Epithelial cell of esophagus (primary cell): ENCODE measurements at regions not wholly inside any gene's neighbourhood (a gene's known extent, or its start where the extent isn't known, plus 50 kb on each side); places are given as distances from the start of the nearest gene placed in this dataset.
A peak's percentile ranks its signal among the peaks of the same experiment; 100 is the strongest.
"Not testable (repeated sequence)": the region's sequence is repeated elsewhere in the genome, so short reads cannot be mapped to it uniquely, and the experiment has no call there.

Experiments used
- DNase-seq: peaks from one replicate; pipeline ENCODE4 v3.0.0; 2010; ENCODE audit warnings: low read depth
- H3K4me3 ChIP-seq: 2 replicates; pipeline ENCODE4 v1.5.1; 2011; ENCODE audit warnings: mild to moderate bottlenecking, low read length, control low read depth
- TF ChIP-seq, protein P1 (sequence below): IDR thresholded peaks from 2 replicates; pipeline ENCODE4 v1.5.1; 2011; ENCODE audit warnings: low read depth, mild to moderate bottlenecking, low read length, control low read depth, inconsistent platforms; ENCODE audit not compliant: insufficient read depth; ENCODE audit errors: missing control alignments

DNA sequence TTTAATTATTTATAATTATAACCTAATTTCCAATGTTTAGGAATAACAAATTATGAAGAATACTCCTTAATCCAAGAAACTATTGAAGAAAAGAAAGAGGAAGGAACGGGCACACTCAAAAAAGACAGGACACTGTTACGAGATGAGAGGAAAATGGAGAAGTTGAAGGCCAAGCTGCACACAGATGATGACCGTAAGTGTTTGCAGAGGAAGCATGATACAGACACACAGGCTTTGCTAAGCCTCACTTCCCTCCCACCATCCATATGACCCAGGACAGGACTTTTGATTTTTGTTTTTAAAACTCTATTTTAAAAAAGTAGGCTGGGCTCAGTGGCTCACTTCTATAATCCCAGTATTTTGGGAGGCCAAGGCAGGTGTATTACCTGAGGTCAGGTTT lies 389.4 kb upstream of the TPM1 start:
- TF ChIP-seq, protein P1, sequence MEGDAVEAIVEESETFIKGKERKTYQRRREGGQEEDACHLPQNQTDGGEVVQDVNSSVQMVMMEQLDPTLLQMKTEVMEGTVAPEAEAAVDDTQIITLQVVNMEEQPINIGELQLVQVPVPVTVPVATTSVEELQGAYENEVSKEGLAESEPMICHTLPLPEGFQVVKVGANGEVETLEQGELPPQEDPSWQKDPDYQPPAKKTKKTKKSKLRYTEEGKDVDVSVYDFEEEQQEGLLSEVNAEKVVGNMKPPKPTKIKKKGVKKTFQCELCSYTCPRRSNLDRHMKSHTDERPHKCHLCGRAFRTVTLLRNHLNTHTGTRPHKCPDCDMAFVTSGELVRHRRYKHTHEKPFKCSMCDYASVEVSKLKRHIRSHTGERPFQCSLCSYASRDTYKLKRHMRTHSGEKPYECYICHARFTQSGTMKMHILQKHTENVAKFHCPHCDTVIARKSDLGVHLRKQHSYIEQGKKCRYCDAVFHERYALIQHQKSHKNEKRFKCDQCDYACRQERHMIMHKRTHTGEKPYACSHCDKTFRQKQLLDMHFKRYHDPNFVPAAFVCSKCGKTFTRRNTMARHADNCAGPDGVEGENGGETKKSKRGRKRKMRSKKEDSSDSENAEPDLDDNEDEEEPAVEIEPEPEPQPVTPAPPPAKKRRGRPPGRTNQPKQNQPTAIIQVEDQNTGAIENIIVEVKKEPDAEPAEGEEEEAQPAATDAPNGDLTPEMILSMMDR = no peak

DNA sequence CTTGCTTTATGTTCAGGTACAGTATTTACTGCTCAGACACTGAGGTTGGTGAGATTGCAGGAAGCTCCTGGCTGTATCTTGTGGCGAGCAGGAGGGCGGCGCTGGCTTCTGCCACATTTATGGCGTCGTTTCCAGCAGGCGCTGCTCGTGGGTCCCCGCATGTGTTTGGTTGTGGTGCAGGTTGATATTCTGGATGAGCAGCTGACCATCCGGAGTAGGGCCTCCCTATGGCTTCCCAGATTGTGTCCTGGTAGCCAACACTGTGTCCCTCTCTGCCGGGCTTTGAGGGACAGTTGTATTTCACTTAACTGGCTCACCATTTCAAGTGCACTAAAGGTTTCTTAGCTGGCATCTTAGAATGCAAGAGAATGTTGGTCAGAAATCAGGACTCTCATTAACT lies 386.5 kb upstream of the TPM1 start:
- DNase-seq = no peak
- H3K4me3 ChIP-seq = no peak overlapping the region
- TF ChIP-seq, protein P1 = no peak

More for the DNA sequence above, 389.4 kb upstream of the TPM1 start:
- no peak overlapping the region for H3K4me3 ChIP-seq
- DNase-seq = no peak

DNA sequence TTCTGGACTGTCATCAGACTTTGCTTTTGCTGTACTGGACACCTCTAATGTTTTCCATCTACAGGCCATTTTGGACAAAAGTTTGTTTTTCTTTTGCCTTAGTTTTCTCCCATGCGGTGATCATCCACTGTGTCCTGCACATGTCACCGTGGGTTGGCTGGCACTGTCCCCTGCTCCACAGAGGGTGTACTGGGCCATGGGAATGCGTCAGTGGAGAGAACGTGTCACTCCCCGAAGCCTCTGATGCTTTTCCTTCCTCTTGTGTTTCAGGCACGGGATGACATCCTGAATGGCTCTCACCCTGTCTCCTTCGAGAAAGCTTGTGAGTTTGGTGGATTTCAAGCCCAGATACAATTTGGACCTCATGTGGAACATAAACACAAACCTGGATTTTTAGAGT lies 385.0 kb upstream of the TPM1 start:
- H3K4me3 ChIP-seq, DNase-seq: not testable (repeated sequence)

DNA sequence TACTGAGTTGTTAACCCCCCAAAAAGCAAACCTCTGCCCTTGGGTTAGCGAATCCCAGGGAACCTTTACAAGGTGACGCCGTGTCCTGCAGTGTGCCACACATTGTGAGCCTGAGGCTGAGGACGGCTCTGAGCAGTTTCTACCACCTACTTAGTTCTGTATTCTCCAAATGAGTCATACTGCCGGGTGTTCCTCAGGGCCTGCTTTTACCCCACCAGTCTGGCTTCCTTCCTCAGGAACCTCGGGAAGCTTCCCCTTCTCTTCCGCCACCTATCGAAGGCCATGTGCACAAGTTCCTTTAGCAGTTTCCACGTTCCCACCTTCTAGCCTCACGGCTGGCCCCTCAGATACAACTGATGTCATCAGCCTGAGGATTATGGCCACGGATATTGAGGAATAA lies 384.0 kb upstream of the TPM1 start:
- peak; percentile 19 for DNase-seq
- TF ChIP-seq, protein P1 = no peak
- no peak overlapping the region for H3K4me3 ChIP-seq

DNA sequence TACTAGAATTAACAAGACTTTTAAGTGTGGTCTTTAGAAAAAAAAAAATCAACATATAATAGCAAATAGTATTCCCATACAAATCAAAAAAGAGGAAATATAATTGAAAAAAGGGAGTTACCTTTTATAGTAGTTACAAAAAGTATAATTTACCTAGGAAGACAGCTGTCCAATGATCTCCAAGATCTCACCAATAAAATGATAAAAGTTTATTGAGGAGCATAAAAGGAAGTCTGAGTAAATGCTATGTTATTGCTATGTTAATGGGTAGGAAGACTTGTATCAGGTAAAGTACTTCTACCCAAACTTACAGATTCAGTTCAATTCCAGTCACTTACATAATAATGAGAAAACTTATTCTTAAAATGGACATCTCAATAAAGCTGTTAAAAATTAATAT lies 379.0 kb upstream of the TPM1 start:
- no peak for DNase-seq
- H3K4me3 ChIP-seq = no peak overlapping the region
- TF ChIP-seq, protein P1 = no peak

DNA sequence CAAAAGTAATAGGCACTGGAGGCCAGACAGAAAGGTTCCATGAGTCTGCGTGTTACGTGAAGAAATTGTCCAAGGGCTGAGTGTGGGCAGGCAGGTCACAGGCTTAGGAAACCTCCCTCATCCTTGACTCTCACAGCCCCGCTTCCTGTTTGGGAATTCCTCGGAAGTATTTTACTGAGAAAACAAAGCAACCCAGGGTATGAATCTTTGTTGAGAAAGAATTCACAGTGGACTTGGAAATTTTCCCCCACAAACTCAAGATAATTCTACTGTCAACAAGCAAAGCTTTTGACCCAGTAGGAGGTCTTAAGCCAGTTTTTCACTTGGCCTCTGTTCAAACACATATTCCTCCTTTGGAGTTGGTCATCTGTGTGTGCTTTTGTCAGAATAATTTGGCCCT lies 377.1 kb upstream of the TPM1 start:
- TF ChIP-seq, protein P1 = no peak
- H3K4me3 ChIP-seq = no peak overlapping the region
- DNase-seq = no peak

DNA sequence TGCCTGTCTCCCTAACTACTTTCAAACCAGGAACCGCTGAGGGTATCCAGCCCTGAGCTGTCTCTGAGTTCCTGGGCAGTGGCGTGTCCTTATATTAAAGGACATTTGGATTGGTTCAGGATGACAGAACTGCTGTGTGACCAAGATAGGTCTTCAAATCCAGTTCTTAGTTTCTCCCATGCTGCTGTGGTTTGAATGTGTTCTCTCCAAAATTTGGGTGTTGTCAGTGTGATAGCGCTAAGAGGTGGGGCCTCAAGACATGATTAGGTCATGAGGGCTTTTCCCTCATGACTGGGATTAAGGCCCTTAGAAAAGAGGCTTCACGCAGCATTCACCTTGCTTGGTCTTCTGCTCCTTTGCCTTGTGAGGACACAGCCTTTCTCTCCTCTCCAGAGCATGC lies 376.5 kb upstream of the TPM1 start:
- H3K4me3 ChIP-seq = no peak overlapping the region
- no peak for DNase-seq
- TF ChIP-seq, protein P1 = no peak

DNA sequence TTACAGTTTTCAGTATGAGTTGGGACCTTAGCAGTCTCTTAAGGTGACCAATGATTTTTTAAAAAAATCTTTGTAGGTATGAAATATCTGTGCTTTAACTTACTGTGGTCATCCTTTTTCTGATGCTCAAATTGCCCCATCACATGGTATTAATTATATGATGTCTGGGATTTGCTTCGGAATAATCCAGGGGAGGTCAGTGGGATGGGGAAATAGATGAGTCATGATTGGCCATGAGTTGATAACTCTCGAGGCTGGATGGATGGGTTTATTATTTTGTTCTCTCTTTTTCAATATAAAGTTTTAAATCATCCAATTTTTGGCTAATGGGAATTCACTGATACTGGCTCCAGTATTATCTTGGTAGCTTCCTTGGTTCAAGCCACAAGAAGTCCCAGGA lies 370.3 kb upstream of the TPM1 start:
- TF ChIP-seq, protein P1 = no peak
- no peak for DNase-seq

More for the DNA sequence above, 370.3 kb upstream of the TPM1 start:
- no peak overlapping the region for H3K4me3 ChIP-seq
